ENCODE measurements at regions not wholly inside any gene's neighbourhood (a gene's known extent, or its start where the extent isn't known, plus 50 kb on each side); places are given as distances from the start of the nearest gene placed in this dataset.
"Not testable (repeated sequence)": the region's sequence is repeated elsewhere in the genome, so short reads cannot be mapped to it uniquely, and the experiment has no call there.

DNA sequence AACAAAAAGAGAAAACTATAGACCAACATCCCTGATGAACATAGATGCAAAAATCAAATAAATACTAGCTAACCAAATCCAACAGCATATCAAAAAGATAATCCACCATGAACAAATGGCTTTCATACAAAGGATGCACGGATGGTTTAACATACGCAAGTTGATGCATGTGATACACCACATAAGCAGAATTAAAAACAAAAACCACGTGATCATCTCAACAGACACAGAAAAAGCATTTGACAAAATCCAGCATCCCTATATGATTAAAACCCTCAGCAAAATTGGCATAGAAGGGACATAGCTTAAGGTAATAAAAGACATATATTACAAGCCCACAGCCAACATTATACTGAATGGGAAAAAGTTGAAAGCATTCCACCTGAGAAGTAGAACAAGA is 125.9 kb downstream of the RTP4 start:
- DNase-seq; intact Hi-C loops (cut with DNase I); ATAC-seq: not testable (repeated sequence)

DNA sequence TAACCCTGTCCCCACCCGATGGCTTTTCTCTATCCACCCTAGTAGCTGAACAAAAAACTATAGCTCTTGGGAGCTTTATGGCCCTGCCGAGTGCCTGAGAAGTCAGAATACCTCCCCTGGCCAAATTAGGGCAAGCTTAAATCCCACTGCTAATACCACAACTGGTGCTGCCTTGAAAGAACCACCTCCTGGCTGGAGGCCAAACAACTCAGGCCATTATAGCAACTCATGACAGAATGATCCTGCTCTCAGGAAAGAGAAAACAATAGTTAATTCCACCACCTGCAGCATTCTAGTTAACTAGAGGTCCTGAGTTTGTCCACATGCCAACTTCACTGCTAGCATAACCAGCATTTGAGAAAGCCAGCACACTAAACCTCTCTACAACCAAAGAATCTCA is 123.2 kb downstream of the RTP4 start:
- no peak for ATAC-seq
- intact Hi-C loops (cut with DNase I): no loop called here

DNA sequence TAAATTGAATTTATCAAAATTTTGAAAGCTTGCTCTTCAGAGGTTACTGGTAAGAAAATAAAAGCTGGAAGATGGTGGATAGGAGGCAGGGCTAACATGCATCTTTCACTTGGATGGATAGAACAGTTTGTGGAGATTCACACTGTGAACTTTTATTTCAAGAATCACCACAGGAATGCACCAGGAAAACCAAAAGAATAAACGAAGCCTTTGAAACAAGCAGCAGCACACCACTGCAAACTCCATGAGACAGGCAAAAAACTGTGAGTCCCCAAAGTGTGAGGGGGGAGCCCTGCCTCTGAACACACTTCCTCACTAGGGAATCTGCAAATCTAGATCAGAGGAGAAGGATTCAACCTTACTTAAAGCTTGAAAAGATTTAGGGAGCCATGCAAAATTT is 122.2 kb downstream of the RTP4 start:
- no peak for DNase-seq
- ATAC-seq: no peak
- intact Hi-C loops (cut with DNase I): no loop called here

More for the DNA sequence above, 123.2 kb downstream of the RTP4 start:
- no peak for DNase-seq

DNA sequence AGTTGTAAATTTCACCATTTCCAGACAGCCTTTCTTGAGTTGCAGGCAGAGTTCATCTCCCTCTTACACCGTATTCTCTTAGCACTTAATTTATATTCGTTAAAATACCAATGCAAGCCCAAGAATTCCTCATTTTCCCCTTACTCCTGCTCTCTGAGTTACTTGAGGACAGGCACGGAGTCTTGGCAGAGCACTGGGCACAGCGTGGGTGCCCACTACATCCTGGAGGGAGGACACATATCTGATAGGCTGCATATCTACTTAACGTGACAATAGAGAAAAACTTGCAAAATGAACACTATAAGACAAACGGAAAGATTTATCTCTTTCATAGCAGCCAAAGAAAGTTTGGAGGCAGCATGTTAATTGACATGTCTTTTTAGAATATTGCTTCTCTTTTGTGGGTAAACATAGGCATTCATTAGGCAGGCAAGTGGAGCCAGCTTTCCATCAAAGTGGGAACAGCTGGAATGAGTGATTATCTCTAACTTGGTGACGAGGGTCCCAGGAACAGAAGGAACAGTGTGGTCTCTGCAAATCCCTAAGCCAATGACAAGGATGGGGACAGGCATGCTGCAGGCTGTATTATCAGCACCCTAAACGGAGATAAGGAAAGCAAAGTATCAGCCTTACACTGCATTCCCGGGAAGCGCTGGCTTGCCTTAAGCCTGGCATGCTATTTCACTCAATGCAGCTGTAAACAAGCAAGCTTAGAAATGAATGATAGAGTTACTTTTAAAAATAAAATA is 116.5 kb downstream of the RTP4 start:
- DNase-seq (no peak), ATAC-seq (no peak)
- intact Hi-C loops (cut with DNase I): no loop called here

DNA sequence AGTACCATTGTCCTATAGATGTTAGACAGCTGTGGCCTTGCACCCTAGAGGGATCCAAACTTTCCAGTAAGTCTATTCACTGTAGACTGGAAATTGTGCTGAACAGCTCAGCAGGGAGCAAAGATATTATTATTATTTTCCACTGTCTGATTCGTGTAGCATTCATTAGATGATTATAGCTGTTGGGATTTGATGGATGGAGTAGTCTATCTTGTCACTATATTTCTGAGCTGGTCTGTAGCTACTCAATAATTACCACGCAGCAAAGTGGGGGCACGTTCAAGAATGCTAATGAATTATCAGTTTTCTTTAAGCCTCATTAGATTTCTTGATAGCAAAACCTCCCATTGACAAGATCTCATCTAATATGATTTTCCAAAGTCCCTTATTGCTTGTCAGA is 113.2 kb downstream of the RTP4 start:
- no peak for ATAC-seq
- no peak for DNase-seq
- intact Hi-C loops (cut with DNase I): no loop called here

DNA sequence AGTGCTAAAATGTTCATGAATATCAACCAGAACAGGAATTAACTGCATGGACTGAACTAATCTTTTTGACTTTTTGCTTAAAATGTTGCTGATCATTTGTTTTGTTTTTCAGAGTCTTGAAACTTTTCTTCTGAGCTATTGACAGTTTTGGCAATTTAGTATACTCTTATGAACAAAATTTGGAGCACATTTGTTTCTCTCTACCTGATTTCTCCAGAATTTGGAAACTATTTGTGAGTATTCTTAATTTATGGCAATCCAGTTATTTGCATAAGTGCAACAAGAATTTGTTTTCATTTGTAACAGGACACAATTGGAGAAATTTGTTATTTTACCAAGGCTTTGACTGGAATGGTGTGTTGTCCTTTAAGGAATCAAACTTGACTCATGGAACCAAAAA is 107.4 kb downstream of the RTP4 start:
- intact Hi-C loops (cut with DNase I); ATAC-seq: not testable (repeated sequence)

DNA sequence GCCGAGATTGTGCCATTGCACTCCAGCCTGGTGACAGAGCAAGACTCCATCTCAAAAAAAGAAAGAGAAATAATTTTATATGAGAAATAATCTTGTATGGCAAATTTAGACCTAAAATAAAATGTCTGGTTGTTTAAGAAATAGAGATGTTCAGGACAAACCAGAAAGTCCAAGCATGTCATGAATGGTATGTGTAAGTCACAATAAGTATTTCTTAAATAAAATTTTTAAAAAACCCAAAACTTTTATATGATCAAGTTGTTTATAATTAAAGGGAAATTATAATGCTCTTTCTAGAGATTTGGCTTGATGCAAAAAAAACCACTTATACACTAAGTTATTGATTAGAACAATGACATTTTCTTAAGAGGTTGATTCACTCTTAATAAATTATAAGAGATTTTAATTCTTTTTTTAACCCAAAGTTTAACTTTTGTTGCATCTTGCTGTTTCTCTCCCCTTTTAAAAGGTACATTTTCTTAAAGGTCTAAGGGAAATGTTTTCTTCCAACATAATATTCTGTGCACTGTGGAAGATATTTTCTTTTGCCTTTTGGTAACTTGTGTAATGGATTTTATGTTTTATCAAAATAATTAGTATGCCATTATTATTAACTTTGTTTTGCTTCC is 105.7 kb downstream of the RTP4 start:
- intact Hi-C loops (cut with DNase I): no loop called here
- ATAC-seq: no peak

More for the DNA sequence above, 107.4 kb downstream of the RTP4 start:
- DNase-seq: not testable (repeated sequence)

DNA sequence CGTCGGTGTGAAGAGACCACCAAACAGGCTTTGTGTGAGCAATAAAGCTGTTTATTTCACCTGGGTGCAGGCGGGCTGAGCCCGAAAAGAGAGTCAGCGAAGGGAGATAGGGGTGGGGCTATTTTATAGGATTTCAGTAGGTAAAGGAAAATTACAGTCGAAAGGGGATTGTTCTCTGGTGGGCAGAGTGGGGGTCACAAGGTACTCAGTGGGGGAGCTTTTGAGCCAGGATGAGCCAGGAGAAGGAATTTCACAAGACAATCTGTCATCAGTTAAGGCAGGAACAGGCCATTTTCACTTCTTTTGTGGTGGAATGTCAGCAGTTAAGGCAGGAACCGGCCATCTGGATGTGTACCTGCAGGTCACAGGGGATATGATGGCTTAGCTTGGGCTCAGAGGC is 98.1 kb downstream of the RTP4 start:
- ATAC-seq; DNase-seq; intact Hi-C loops (cut with DNase I): not testable (repeated sequence)

More for the DNA sequence above, 105.7 kb downstream of the RTP4 start:
- no peak for DNase-seq

DNA sequence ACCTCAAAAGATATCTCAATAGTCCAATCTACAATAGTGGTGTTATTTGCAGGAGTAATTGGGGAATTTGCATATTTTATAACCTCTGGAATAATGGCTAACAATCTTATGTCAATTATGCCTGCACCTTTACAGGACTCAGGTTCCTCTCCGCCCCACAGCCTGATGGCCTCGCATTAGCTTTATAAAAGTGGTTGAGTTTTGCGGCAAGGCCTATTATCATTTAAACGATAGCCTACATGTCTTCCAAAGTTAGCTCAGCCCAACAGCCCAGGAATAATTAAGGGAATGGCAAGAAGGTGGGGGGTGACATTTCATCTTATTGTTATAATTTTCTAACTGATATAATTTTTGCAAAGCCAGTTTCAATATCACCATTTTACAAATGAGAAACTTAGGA is 97.3 kb downstream of the RTP4 start:
- no peak for DNase-seq

DNA sequence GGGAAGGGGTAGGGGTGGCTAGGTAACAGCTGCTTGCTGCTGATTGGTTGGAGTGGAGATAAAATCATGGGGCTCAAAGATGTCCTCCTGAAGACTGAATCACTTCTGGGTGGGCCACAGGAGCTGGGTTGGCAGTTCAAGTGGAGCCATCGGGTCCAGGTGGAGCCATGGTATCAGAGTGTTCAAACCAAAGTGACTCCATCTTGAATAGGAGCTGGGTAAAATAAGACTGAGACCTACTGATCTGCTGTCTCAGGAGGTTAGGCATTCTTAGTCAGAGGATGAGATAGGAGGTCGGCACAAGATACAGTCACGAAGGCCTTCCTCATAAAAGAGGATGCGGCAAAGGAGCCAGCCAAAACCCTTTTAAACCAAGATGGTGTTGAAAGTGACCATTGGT is 96.5 kb downstream of the RTP4 start:
- no peak for ATAC-seq
- intact Hi-C loops (cut with DNase I): no loop called here

More for the DNA sequence above, 97.3 kb downstream of the RTP4 start:
- intact Hi-C loops (cut with DNase I): no loop called here
- no peak for ATAC-seq

DNA sequence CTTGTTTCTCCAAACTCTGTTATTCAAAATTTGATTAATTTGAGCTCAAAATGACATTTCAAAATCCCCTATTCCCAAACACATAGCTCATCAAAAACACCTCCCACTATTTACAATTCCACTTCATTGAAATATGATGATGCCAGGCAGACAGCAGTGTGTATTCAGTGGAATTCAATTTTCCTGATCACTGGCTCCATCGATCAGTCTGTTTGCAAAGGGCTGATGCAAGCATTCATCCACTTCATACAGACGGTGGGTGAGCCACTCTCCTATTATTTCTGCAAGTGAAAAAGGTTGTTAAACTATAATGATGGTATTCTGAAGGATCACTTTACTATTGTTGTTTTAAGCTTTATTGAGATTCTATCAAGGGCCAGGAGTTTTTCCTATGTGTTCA is 90.7 kb downstream of the RTP4 start:
- intact Hi-C loops (cut with DNase I): no loop called here
- ATAC-seq (no peak), DNase-seq (no peak)

More for the DNA sequence above, 96.5 kb downstream of the RTP4 start:
- DNase-seq: no peak

DNA sequence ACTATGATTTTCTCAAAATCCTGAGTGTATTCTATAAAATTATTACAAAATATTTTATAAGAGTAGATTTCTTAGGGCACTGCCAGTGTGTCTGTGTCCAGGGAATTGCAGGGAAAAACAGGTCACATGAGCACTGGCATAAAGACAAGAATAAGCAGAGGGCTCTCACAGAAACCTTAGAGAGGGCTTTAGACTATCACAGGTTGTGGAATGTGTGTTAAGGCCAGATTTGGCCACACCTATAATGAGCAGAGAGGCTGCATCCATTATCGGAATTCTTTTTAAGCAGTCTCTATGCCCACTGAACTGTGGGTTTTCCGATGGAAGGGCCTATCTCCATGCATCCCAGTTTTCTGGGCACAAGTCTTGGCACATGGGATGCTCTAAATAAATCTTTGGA is 90.2 kb downstream of the RTP4 start:
- DNase-seq (no peak), ATAC-seq (no peak)
- intact Hi-C loops (cut with DNase I): no loop called here

DNA sequence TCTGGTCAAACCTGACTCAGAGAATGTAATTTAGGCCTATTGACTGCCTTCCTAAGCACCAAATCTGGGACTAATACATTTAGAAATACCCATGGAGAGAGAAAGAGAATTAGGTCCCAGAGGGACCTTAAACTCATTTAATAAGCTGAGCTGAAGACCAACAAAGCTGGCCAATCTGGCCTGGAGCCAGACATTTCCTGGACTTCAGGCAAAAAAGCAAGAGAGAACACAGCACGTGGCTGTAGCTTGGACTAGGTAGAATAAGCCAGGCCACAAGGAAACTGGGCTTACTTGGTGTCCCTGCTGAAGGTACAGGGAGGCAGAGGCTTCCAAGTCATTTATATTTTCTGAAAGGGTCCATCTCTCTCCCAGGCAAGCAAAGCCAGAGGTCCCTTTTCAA is 88.1 kb downstream of the RTP4 start:
- peak; percentile 39 to 79 for ATAC-seq
- peak; percentile 70 for DNase-seq
- intact Hi-C loops (cut with DNase I): no loop called here

DNA sequence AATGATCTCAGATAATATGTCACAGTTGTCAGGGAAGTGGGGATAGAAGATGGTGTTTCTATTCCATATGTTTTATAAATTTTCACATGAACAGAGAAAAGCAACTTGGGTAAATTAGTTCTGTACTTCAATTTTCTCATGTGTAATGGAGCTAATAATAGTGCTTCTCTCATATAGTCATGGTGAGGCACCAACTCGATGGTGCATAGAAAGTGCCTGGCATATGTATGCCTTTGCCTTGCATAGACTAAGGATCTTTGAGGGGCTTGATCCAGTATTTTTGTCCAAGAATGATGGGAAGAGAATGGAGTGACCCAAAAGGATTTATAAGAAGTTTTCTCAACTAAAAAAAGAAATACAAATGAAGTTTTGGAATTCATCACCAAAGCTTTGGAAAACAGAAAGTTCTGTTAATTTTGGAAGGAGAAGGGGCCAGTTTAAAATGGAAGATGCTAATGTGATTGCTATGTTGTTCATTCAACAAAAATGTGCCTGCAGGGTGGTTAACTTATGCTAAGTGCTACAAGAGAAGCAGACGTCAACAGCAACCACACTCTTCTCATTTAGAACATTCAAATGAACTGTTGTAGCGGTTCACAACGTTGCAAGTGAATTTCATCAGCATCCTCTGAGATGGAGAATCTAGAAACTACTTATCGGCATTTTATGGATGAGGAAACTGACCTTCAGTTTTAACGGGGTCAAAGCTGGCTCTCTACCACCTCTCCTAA is 86.1 kb downstream of the RTP4 start:
- intact Hi-C loops (cut with DNase I): no loop called here
- DNase-seq (no peak), ATAC-seq (no peak)

DNA sequence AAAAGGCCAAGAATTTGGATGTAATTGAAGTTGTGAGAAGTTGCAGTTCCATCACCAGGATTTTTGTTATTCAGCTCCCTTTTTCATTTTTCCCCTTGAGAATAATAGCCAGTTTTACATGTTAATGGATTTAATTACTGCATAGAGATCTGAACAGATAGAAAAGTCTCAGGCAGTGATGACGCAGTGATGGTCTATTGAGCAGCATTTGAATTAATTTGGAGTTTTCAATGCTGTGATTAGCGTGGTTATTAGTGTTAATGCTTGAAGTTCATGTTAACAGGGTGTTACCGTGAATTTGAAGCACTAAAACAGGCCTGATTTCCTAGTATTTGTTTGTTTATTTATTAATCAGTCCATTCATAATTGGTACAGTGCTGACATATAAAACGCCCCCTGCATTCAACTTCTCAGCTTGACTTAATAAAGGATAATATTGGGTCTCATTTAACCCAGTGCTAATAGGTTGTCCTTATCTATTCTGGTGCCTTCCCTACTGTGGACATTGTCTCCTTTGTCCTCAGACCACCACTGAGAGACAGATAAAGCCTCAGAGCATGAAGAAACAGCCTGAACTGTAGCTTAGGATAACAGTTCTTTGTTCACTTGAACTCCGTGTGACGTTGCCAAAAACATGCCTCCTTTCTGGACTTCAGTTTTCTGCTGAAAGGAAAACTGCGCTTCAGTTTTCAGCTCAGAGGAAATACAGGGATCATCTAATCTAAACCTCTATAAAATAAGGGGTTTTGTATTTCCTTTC is 82.4 kb downstream of the RTP4 start:
- ATAC-seq (no peak), DNase-seq (no peak)
- intact Hi-C loops (cut with DNase I): no loop called here

DNA sequence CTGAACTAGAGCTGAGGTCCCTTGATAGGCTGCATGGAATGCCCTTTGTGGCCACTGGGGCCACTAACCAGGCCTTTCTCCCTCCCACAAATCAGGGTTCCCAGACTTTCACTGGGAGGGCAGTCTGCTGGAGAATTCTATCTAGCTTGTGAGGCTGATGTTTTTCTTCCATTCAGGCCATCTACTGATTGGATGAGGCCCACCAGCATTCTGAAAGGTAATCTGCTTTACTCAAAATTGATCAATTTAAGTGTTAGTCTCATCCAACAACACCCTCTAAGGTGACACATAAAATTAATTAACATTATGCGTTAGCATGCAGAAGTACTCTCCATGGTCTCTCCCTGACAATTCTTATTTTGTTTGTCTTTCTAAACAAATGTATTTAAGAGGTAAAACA is 80.5 kb downstream of the RTP4 start:
- intact Hi-C loops (cut with DNase I): no loop called here
- DNase-seq: no peak
- no peak for ATAC-seq

DNA sequence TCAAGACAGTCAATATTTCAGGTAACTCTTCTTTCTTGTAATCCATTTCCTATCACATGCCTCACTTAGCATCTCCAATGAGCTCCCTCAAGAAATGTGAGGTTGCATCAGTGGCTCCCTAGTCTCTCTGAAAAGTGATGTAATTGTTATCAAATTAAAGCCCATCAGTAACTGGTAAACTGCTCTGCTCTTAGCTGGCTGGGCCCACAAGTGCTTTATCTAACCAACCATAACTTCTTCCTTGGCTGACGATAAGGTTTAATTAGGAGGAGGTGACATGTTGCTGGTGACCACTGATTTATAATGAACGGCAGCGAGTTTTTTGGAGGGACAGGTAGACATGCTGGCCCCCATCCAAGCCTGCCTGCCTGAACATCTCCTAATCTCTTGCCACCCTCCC is 79.6 kb downstream of the RTP4 start:
- no peak for ATAC-seq
- intact Hi-C loops (cut with DNase I): no loop called here
- no peak for DNase-seq

DNA sequence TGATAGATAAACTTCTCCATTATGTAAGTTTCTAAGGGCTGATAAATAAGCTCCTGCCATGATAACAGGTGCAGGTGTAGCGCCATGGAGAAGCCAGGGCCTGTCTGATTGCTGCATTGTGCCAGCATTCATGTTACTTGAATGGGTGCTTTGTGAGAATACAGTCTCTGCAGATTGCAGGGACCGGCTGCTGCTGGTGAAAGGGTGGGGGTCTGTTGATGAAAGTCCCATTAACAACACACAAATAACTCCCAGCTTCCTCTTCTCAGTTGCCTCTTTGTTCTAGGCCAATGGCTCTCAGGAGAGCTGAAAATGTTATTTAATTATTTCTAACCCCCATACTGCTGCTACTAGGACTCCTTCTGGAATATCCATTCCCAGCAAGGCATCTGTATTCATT is 77.2 kb downstream of the RTP4 start:
- DNase-seq: no peak
- ATAC-seq: no peak
- intact Hi-C loops (cut with DNase I): no loop called here

DNA sequence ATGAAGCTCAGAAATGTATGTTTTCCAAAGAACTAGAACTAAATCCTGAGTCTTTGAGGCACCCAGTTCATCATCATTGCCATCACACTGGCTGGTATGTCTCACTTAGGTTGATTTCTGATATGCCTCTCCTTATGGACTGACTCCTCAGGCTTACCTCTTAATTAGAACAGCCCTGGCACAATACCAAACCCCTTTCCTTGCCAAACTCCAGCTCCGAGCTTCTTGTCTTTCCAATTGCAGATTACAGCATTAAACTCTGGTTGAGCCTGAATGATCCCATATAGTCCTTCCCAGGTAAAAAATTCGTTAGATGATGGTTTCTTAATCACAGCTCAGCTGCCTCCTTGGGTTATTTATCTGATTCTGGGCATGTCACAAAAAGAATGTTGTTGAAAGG is 66.3 kb downstream of the RTP4 start:
- no peak for ATAC-seq
- intact Hi-C loops (cut with DNase I): no loop called here
- no peak for DNase-seq

DNA sequence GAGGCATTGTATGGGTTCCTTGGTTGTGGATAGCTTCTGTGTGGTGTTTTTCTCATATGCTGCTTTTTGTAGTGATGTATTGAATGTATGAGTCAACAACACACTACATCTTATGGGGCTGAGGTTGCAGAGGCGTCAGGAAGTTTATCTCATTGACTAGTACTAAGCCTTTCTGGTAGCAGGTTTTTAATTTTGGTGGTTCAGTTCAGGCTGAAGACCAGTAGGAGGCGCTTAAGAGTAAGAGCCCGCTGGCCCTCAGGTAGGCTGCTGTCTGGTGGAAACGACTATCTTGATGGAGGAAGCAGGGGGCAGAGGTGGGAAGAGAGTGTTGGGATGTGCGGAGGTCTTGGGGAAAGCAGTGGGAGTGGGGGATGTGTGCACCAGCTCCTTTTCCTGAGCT is 62.4 kb downstream of the RTP4 start:
- intact Hi-C loops (cut with DNase I): no loop called here
- ATAC-seq: no peak
- DNase-seq: no peak

Data from left cardiac atrium (tissue), 4 donors.